Pancreas (tissue), 10 donors: ENCODE measurements at regions not wholly inside any gene's neighbourhood (a gene's known extent, or its start where the extent isn't known, plus 50 kb on each side); places are given as distances from the start of the nearest gene placed in this dataset.

ENCODE experiments used
- ATAC-seq, 4 donors: fragments of 200-7000 bp; cut with Tn5 transposase; one replicate each; pipeline versions ENCODE4 v1.8.0 to v1.9.1; 2020; ENCODE audit warnings: mild to moderate bottlenecking in 4 of 4, moderate library complexity in 4 of 4
- DNase-seq, 6 donors: peaks; one replicate each; pipeline ENCODE4 v3.0.0-alpha.2; 2020
- FAIRE-seq: peaks from 2 replicates; lab custom pipeline; 2012; peaks lifted over from hg19 to GRCh38; lab: Jason Lieb, UNC
- H3K27ac ChIP-seq, 4 donors: fragments of 200-600 bp; sonication (generic); 1 replicate in 3 of 4; 2 replicates in 1 of 4; pipeline versions ENCODE4 v1.5.0 to v1.8.0; 2020
- H3K27me3 ChIP-seq, 4 donors: fragments of 200-600 bp; one replicate each; pipeline ENCODE4 v1.8.0; 2021
- H3K36me3 ChIP-seq, 3 donors: fragments of 200-600 bp; sonication (generic) in 1 of 3; one replicate each; pipeline versions ENCODE4 v1.5.0 to v1.8.0; 2020 to 2021
- H3K4me1 ChIP-seq, 3 donors: fragments of 200-600 bp; one replicate each; pipeline ENCODE4 v1.8.0; 2021
- H3K4me3 ChIP-seq, 4 donors: fragments of 200-600 bp; sonication (generic) in 2 of 4; one replicate each; pipeline versions ENCODE4 v1.5.0 to v1.8.0; 2020 to 2021
- H3K9me3 ChIP-seq, 4 donors: fragments of 200-600 bp; one replicate each; pipeline ENCODE4 v1.8.0; 2021
- CTCF ChIP-seq, 4 donors: fragments of 200-600 bp; sonication (generic) in 3 of 4; IDR thresholded peaks; one replicate each; pipeline versions ENCODE4 v1.5.0 to v1.8.0; 2021; ENCODE audit warnings: antibody characterized with exemption in 4 of 4
- WGBS, 2 donors: extraction: QIAGEN DNeasy Blood & Tissue Kit; methylation state at CpG; one replicate each; pipeline ENCODE4 v1.1.7; 2013; 5-methylcytosine and 5-hydroxymethylcytosine counted together
- intact Hi-C, 3 donors: fragments of 100-400 bp; cut with DNase I; formaldehyde crosslinking; loops; one replicate each; pipeline versions ENCODE4 v1.11.1 to v1.14.2; 2022
- donor health status: healthy with polysubstance abuse.
- donor health status: DM: no; HTN: no; CAD: no; lungs with moderate emphysema.
- donor health status: DM: no; HTN: no; CAD: no.
- donor health status: control.
- donor health status: control.
- donor health status: Bipolar disorder and iron deficiency.
- donor health status: DM: yes; HTN: yes; CAD: no.
- donor health status: DM: no; HTN: no; CAD: no.
- donor health status: DM: no; HTN: no; CAD: no.
- donor health status: DM: yes; HTN: yes; CAD: no.

- Histone ChIP-seq H3K27ac (no peak overlapping the region), H3K4me1 (no peaks in the 10 kb centered on the region), H3K27me3 (no peaks in the 10 kb centered on the region), H3K9me3 (no peaks in the 10 kb centered on the region), H3K36me3 (no peaks in the 10 kb centered on the region), H3K4me3 (no peak overlapping the region)
- DNase-seq (no peak), ATAC-seq (no peak), FAIRE-seq (no peak)
- intact Hi-C loops, result no loop called here
- WGBS, 2 donors, result 83 to 94% methylated on average over 1 of the region's 1 CpG
- no peak for TF ChIP-seq CTCF (IDR thresholded peaks at IDR 0.05)
Measured at GRCh38 chr18:2402084-2402483, 169.2 kb downstream of the METTL4 start.

GRCh38 chr18:2406544-2406943 is 164.8 kb downstream of the METTL4 start:
- TF ChIP-seq CTCF (IDR thresholded peaks at IDR 0.05), result no peak
- FAIRE-seq, result no peak

GRCh38 chr18:2407961-2408360 is 163.3 kb downstream of the METTL4 start:
- intact Hi-C loops, result no loop called here
- TF ChIP-seq CTCF (IDR thresholded peaks at IDR 0.05), result no peak
- DNase-seq (no peak), FAIRE-seq (no peak), ATAC-seq (no peak)
- Histone ChIP-seq H3K4me1 (no peaks in the 10 kb centered on the region), H3K27me3 (no peaks in the 10 kb centered on the region), H3K4me3 (no peak overlapping the region), H3K27ac (no peak overlapping the region), H3K9me3 (no peaks in the 10 kb centered on the region), H3K36me3 (no peaks in the 10 kb centered on the region)
- 54 to 58% methylated on average over 1 of the region's 1 CpG for WGBS, 2 donors

More at GRCh38 chr18:2406544-2406943, 164.8 kb downstream of the METTL4 start:
- intact Hi-C loops, result no loop called here
- no peaks in the 10 kb centered on the region for H3K4me1 ChIP-seq
- WGBS, 2 donors, result 55 to 58% methylated on average over 2 of the region's 2 CpGs
- no peak for DNase-seq
- H3K4me3 ChIP-seq, result no peak overlapping the region
- no peak overlapping the region for H3K27ac ChIP-seq
- ATAC-seq, result no peak
- no peaks in the 10 kb centered on the region for H3K27me3 ChIP-seq
- H3K9me3 ChIP-seq, result no peaks in the 10 kb centered on the region
- H3K36me3 ChIP-seq, result no peaks in the 10 kb centered on the region

- H3K36me3 ChIP-seq, result no peaks in the 10 kb centered on the region
Measured at GRCh38 chr18:2409906-2410305, 161.4 kb downstream of the METTL4 start.

More at GRCh38 chr18:2409906-2410305, 161.4 kb downstream of the METTL4 start:
- no peak overlapping the region for H3K27ac ChIP-seq
- no peak for DNase-seq
- no peaks in the 10 kb centered on the region for H3K4me1 ChIP-seq
- 69 to 78% methylated on average over 5 of the region's 5 CpGs for WGBS, 2 donors
- H3K4me3 ChIP-seq, result no peak overlapping the region
- intact Hi-C loops, result no loop called here
- no peak for TF ChIP-seq CTCF (IDR thresholded peaks at IDR 0.05)
- H3K9me3 ChIP-seq, result no peaks in the 10 kb centered on the region
- no peak for FAIRE-seq
- H3K27me3 ChIP-seq, result no peaks in the 10 kb centered on the region
- ATAC-seq, result peak in 1 of 4 donors; percentile 30
